ENCODE measurements at regions not wholly inside any gene's neighbourhood (a gene's known extent, or its start where the extent isn't known, plus 50 kb on each side); places are given as distances from the start of the nearest gene placed in this dataset.

DNA sequence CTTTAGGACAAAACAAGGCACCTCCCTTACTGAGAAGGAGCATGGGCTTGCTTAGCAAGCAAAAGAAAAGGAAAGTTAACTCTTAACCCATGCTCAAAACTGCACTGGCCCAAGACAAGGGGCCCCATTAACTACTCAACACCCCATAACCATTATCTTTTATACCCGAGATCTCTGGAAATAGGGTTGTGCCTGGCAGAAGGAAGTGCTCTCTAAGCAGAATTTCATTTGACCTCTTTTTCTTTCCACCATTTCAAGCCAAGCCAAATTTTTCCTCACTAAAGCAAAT lies 167.2 kb downstream of the RASEF start:
- TF ChIP-seq, protein P1, sequence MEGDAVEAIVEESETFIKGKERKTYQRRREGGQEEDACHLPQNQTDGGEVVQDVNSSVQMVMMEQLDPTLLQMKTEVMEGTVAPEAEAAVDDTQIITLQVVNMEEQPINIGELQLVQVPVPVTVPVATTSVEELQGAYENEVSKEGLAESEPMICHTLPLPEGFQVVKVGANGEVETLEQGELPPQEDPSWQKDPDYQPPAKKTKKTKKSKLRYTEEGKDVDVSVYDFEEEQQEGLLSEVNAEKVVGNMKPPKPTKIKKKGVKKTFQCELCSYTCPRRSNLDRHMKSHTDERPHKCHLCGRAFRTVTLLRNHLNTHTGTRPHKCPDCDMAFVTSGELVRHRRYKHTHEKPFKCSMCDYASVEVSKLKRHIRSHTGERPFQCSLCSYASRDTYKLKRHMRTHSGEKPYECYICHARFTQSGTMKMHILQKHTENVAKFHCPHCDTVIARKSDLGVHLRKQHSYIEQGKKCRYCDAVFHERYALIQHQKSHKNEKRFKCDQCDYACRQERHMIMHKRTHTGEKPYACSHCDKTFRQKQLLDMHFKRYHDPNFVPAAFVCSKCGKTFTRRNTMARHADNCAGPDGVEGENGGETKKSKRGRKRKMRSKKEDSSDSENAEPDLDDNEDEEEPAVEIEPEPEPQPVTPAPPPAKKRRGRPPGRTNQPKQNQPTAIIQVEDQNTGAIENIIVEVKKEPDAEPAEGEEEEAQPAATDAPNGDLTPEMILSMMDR (conservative IDR thresholded peaks at IDR 0.05; ENCODE audit: low read depth, low read length), result no peak
- TF ChIP-seq EZH2phosphoT487 (IDR thresholded peaks at IDR 0.05; ENCODE audit: borderline replicate concordance, low read length) (no peak), EZH2 (IDR thresholded peaks at IDR 0.05; ENCODE audit: low read length, unreplicated experiment) (no peak)

Data from PC-3 (cell line).